GM18508 (cell line): ENCODE measurements at regions not wholly inside any gene's neighbourhood (a gene's known extent, or its start where the extent isn't known, plus 50 kb on each side); places are given as distances from the start of the nearest gene placed in this dataset.
"Not testable (repeated sequence)": the region's sequence is repeated elsewhere in the genome, so short reads cannot be mapped to it uniquely, and the experiment has no call there.

Source experiments
- ATAC-seq: cut with Tn5 transposase; IDR thresholded peaks from one replicate; pipeline ENCODE4 v1.9.1; 2021; ENCODE audit warnings: moderate number of reproducible peaks; ENCODE audit not compliant: insufficient read depth, unreplicated experiment

- no peak for ATAC-seq
These were observed 72.5 kb downstream of the RRAGC start for GRCh38 chr1:38787041-38787440.

GRCh38 chr1:38786040-38786436, 73.5 kb downstream of the RRAGC start:
- no peak for ATAC-seq

GRCh38 chr1:38785285-38786039, 74.1 kb downstream of the RRAGC start:
- no peak for ATAC-seq

- no peak for ATAC-seq
These were observed 74.9 kb downstream of the RRAGC start for GRCh38 chr1:38784452-38785284.

GRCh38 chr1:38783640-38784229, 75.8 kb downstream of the RRAGC start:
- ATAC-seq, result no peak

GRCh38 chr1:38781872-38782617, 77.5 kb downstream of the RRAGC start:
- no peak for ATAC-seq

GRCh38 chr1:38780133-38780532, 79.4 kb downstream of the RRAGC start:
- no peak for ATAC-seq

- ATAC-seq, result no peak
These were observed 80.1 kb downstream of the RRAGC start for GRCh38 chr1:38779491-38779890.

GRCh38 chr1:38778521-38778920, 81.1 kb downstream of the RRAGC start:
- no peak for ATAC-seq

GRCh38 chr1:38778051-38778450, 81.5 kb downstream of the RRAGC start:
- no peak for ATAC-seq

- no peak for ATAC-seq
These were observed 82.1 kb downstream of the RRAGC start for GRCh38 chr1:38777464-38777957.

- no peak for ATAC-seq
These were observed 83.0 kb downstream of the RRAGC start for GRCh38 chr1:38776466-38777065.

- no peak for ATAC-seq
These were observed 84.3 kb downstream of the RRAGC start for GRCh38 chr1:38775175-38775845.

GRCh38 chr1:38773483-38773882, 86.1 kb downstream of the RRAGC start:
- no peak for ATAC-seq

- ATAC-seq, result no peak
These were observed 86.6 kb downstream of the RRAGC start for GRCh38 chr1:38772953-38773352.

- no peak for ATAC-seq
These were observed 87.5 kb downstream of the RRAGC start for GRCh38 chr1:38772026-38772425.

GRCh38 chr1:38770516-38771173, 88.9 kb downstream of the RRAGC start:
- not testable (repeated sequence) for ATAC-seq

- ATAC-seq, result no peak
These were observed 93.4 kb downstream of the RRAGC start for GRCh38 chr1:38766125-38766524.

GRCh38 chr1:38763121-38763520, 96.5 kb downstream of the RRAGC start:
- ATAC-seq, result no peak
